Vagina (tissue), 2 donors: ENCODE measurements at regions not wholly inside any gene's neighbourhood (a gene's known extent, or its start where the extent isn't known, plus 50 kb on each side); places are given as distances from the start of the nearest gene placed in this dataset.

Experiments used
- POLR2A ChIP-seq, 2 donors: fragments of 450-650 bp; IDR thresholded peaks; one replicate each; pipeline ENCODE4 v1.6.1; 2017; ENCODE audit warnings: antibody characterized with exemption in 2 of 2, mild to moderate bottlenecking in 2 of 2, moderate library complexity in 2 of 2
- POLR2AphosphoS5 ChIP-seq, 2 donors: sonication (generic); formaldehyde crosslinking; IDR thresholded peaks; one replicate each; pipeline ENCODE4 v1.9.0; 2017; ENCODE audit warnings: antibody characterized with exemption in 2 of 2, mild to moderate bottlenecking in 2 of 2, low read depth in 1 of 2; ENCODE audit not compliant: insufficient read depth in 1 of 2
- TF ChIP-seq, protein P1 (sequence below), 3 experiments: fragments of 450-650 bp in 2 of 3; fragments of 200-600 bp in 1 of 3; sonication (generic) in 1 of 3; IDR thresholded peaks; one replicate each; pipeline ENCODE4 v1.5.1; 2017 to 2019; ENCODE audit warnings: antibody characterized with exemption in 3 of 3, mild to moderate bottlenecking in 2 of 3, moderate library complexity in 2 of 3

DNA sequence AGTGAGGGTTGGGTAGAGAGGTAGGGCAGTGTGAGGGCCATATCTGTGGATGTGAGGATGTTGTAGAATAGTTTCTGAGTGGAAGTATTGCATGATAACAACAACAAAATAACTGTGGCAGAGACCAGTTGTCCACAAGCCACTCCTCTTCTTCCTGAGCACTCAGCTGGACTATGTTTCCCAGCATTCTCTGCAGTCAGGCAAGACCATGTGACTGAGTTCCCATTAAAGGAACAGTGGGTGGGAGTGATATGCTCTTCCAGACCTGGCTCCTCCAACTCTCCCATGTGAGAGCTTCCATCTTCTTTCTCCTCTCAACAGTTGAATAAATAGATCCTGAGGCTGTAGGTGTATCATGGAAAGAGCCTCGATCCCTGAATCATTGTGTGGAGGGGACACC, 272.4 kb downstream of the CBLN1 start:
- no peak for TF ChIP-seq POLR2A (IDR thresholded peaks at IDR 0.05)
- TF ChIP-seq POLR2AphosphoS5 (IDR thresholded peaks at IDR 0.05; ENCODE audit: insufficient read depth in 1 of 2, low read depth in 1 of 2): no peak
- TF ChIP-seq, protein P1, sequence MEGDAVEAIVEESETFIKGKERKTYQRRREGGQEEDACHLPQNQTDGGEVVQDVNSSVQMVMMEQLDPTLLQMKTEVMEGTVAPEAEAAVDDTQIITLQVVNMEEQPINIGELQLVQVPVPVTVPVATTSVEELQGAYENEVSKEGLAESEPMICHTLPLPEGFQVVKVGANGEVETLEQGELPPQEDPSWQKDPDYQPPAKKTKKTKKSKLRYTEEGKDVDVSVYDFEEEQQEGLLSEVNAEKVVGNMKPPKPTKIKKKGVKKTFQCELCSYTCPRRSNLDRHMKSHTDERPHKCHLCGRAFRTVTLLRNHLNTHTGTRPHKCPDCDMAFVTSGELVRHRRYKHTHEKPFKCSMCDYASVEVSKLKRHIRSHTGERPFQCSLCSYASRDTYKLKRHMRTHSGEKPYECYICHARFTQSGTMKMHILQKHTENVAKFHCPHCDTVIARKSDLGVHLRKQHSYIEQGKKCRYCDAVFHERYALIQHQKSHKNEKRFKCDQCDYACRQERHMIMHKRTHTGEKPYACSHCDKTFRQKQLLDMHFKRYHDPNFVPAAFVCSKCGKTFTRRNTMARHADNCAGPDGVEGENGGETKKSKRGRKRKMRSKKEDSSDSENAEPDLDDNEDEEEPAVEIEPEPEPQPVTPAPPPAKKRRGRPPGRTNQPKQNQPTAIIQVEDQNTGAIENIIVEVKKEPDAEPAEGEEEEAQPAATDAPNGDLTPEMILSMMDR (IDR thresholded peaks at IDR 0.05): no peak
